ENCODE measurements at regions not wholly inside any gene's neighbourhood (a gene's known extent, or its start where the extent isn't known, plus 50 kb on each side); places are given as distances from the start of the nearest gene placed in this dataset.

DNA sequence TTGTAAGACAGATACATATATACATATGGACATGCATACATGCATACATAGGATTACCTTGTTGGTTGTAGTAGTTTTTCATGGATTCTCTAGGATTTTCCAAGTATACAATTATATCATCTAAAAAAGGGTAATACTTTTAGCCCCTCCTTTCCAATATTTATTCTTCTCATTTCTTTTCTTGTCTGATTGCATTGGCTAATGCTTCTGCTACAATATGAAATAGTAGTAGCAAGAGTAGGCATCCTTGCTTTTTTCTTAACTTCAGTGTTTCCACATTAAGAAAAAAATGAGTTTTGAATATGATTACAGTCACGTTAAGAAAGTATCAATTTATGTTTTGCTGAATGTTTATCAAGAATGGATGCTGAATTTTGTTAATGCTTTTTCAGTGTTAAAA, 58.0 kb downstream of the RBFOX3 start:
- TF ChIP-seq, protein P1, sequence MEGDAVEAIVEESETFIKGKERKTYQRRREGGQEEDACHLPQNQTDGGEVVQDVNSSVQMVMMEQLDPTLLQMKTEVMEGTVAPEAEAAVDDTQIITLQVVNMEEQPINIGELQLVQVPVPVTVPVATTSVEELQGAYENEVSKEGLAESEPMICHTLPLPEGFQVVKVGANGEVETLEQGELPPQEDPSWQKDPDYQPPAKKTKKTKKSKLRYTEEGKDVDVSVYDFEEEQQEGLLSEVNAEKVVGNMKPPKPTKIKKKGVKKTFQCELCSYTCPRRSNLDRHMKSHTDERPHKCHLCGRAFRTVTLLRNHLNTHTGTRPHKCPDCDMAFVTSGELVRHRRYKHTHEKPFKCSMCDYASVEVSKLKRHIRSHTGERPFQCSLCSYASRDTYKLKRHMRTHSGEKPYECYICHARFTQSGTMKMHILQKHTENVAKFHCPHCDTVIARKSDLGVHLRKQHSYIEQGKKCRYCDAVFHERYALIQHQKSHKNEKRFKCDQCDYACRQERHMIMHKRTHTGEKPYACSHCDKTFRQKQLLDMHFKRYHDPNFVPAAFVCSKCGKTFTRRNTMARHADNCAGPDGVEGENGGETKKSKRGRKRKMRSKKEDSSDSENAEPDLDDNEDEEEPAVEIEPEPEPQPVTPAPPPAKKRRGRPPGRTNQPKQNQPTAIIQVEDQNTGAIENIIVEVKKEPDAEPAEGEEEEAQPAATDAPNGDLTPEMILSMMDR (IDR thresholded peaks at IDR 0.05; ENCODE audit: borderline replicate concordance, extremely low read depth, low read length, poor library complexity, severe bottlenecking): no peak
- TF ChIP-seq EZH2 (IDR thresholded peaks at IDR 0.05; ENCODE audit: borderline replicate concordance, low read depth, low read length, severe bottlenecking): no peak

All from DND-41 (cell line).